Ovary (tissue), 3 donors: ENCODE measurements at regions not wholly inside any gene's neighbourhood (a gene's known extent, or its start where the extent isn't known, plus 50 kb on each side); places are given as distances from the start of the nearest gene placed in this dataset.

ENCODE experiments used
- CTCF ChIP-seq, 3 donors: fragments of 450-650 bp in 2 of 3; fragments of 200-600 bp in 1 of 3; IDR thresholded peaks; one replicate each; pipeline versions ENCODE4 v1.5.1 to v1.8.0; 2016 to 2022; ENCODE audit warnings: antibody characterized with exemption in 3 of 3, mild to moderate bottlenecking in 1 of 3
- EP300 ChIP-seq: sonication (generic); formaldehyde crosslinking; IDR thresholded peaks from one replicate; pipeline ENCODE4 v1.6.1; 2017; ENCODE audit warnings: antibody characterized with exemption
- POLR2A ChIP-seq: fragments of 450-650 bp; IDR thresholded peaks from one replicate; pipeline ENCODE4 v1.6.1; 2017; ENCODE audit warnings: antibody characterized with exemption, mild to moderate bottlenecking, moderate library complexity
- donor health status: DM: no; HTN: no; CAD: no.

- TF ChIP-seq CTCF (IDR thresholded peaks at IDR 0.05) (no peak), POLR2A (no peak), EP300 (no peak)
Observed at GRCh38 chr4:122996350-122996749, 74.0 kb upstream of the NUDT6 start.
